Brain microvascular endothelial cell (primary cell): ENCODE measurements at regions not wholly inside any gene's neighbourhood (a gene's known extent, or its start where the extent isn't known, plus 50 kb on each side); places are given as distances from the start of the nearest gene placed in this dataset.

Source experiments
- DNase-seq: peaks from one replicate; pipeline ENCODE4 v3.0.0-alpha.2; 2020
- H3K27ac ChIP-seq: fragments of 250-450 bp; sonication (Bioruptor Pico); 2 replicates; pipeline ENCODE4 v1.5.1; 2020; ENCODE audit warnings: mild to moderate bottlenecking, moderate library complexity
- H3K27me3 ChIP-seq: fragments of 250-450 bp; sonication (Bioruptor Pico); replicated peaks from 2 replicates; pipeline ENCODE4 v1.5.1; 2020; ENCODE audit warnings: mild to moderate bottlenecking
- H3K36me3 ChIP-seq: fragments of 250-450 bp; sonication (Bioruptor Pico); replicated peaks from 2 replicates; pipeline ENCODE4 v1.5.1; 2020; ENCODE audit warnings: mild to moderate bottlenecking
- H3K4me3 ChIP-seq: 2 replicates; pipeline ENCODE4 v1.5.1; 2011; ENCODE audit warnings: low read depth, mild to moderate bottlenecking, control low read depth, low read length, moderate library complexity
- CTCF ChIP-seq: IDR thresholded peaks from 2 replicates; pipeline ENCODE4 v1.5.1; 2011; ENCODE audit warnings: low read depth, mild to moderate bottlenecking, moderate library complexity, low read length, control low read depth, inconsistent platforms; ENCODE audit errors: missing control alignments
- in situ Hi-C: cut with HindIII; loops from 2 replicates; pipeline ENCODE4 v1.10.0; 2017; ENCODE audit warnings: low sequenced_read_pairs, low pct_ligation_motif_present

- Histone ChIP-seq H3K4me3 (no peak overlapping the region), H3K27ac (no peak overlapping the region), H3K27me3 (no peaks in the 10 kb centered on the region), H3K36me3 (no peaks in the 10 kb centered on the region)
- DNase-seq = no peak
- in situ Hi-C loops = no loop called here
- TF ChIP-seq CTCF = no peak
Measured at GRCh38 chr9:85155352-85155751, 485.8 kb downstream of the NTRK2 start.

- Histone ChIP-seq H3K4me3 (no peak overlapping the region), H3K27me3 (no peaks in the 10 kb centered on the region), H3K36me3 (no peaks in the 10 kb centered on the region), H3K27ac (no peak overlapping the region)
- no peak for DNase-seq
- in situ Hi-C loops = no loop called here
- TF ChIP-seq CTCF = no peak
Measured at GRCh38 chr9:85151741-85152140, 482.2 kb downstream of the NTRK2 start.

- no peaks in the 10 kb centered on the region for H3K27me3 ChIP-seq
- in situ Hi-C loops = no loop called here
- DNase-seq = no peak
Measured at GRCh38 chr9:85151162-85151561, 481.6 kb downstream of the NTRK2 start.

GRCh38 chr9:85147046-85147640 lies 477.6 kb downstream of the NTRK2 start:
- TF ChIP-seq CTCF = no peak
- H3K36me3 ChIP-seq = no peaks in the 10 kb centered on the region
- no peak overlapping the region for H3K27ac ChIP-seq
- in situ Hi-C loops = no loop called here
- H3K4me3 ChIP-seq = no peak overlapping the region
- no peak for DNase-seq
- no peaks in the 10 kb centered on the region for H3K27me3 ChIP-seq

More at GRCh38 chr9:85151162-85151561, 481.6 kb downstream of the NTRK2 start:
- no peak overlapping the region for H3K4me3 ChIP-seq
- no peak for TF ChIP-seq CTCF
- no peak overlapping the region for H3K27ac ChIP-seq
- H3K36me3 ChIP-seq = no peaks in the 10 kb centered on the region

- no peak overlapping the region for H3K27ac ChIP-seq
- in situ Hi-C loops = no loop called here
- no peaks in the 10 kb centered on the region for H3K27me3 ChIP-seq
- H3K4me3 ChIP-seq = no peak overlapping the region
- DNase-seq = no peak
- no peaks in the 10 kb centered on the region for H3K36me3 ChIP-seq
- peak; percentile 39 for TF ChIP-seq CTCF
Measured at GRCh38 chr9:85142968-85143367, 473.4 kb downstream of the NTRK2 start.

- DNase-seq = no peak
- H3K27me3 ChIP-seq = no peaks in the 10 kb centered on the region
- in situ Hi-C loops = no loop called here
- no peak overlapping the region for H3K27ac ChIP-seq
- no peak for TF ChIP-seq CTCF
- no peak overlapping the region for H3K4me3 ChIP-seq
- H3K36me3 ChIP-seq = no peaks in the 10 kb centered on the region
Measured at GRCh38 chr9:85142496-85142911, 473.0 kb downstream of the NTRK2 start.
